Uterus (tissue), 2 donors: ENCODE measurements at regions not wholly inside any gene's neighbourhood (a gene's known extent, or its start where the extent isn't known, plus 50 kb on each side); places are given as distances from the start of the nearest gene placed in this dataset.

Experiments used
- POLR2A ChIP-seq, 2 donors: fragments of 450-650 bp; IDR thresholded peaks; one replicate each; pipeline ENCODE4 v1.6.1; 2016; ENCODE audit warnings: antibody characterized with exemption in 2 of 2, mild to moderate bottlenecking in 1 of 2, moderate library complexity in 1 of 2
- TF ChIP-seq, protein P1 (sequence below), 4 experiments: fragments of 200-600 bp in 2 of 4; fragments of 450-650 bp in 2 of 4; sonication (generic) in 2 of 4; IDR thresholded peaks; one replicate each; pipeline ENCODE4 v1.5.1; 2016 to 2019; ENCODE audit warnings: antibody characterized with exemption in 4 of 4, mild to moderate bottlenecking in 2 of 4, moderate library complexity in 1 of 4

DNA sequence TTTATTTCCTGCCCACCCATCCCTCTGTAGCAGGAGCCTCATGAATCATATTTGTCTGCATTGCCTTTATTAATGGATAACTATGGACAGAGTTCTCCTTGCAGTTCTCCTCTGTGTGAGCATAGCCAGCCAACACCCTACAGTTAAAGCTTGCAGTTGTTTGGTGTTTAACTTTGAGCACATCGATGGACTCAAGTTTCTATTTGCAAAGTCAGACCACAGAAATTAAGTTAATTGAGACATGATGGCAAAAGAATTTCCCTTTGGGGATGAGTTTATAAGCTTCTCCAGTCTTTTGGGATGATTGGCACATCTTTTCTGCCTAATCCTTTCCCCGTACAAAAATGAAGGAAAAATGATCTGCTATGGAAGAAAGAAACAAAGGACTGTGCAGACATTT lies 398.9 kb upstream of the THBS1 start:
- TF ChIP-seq, protein P1, sequence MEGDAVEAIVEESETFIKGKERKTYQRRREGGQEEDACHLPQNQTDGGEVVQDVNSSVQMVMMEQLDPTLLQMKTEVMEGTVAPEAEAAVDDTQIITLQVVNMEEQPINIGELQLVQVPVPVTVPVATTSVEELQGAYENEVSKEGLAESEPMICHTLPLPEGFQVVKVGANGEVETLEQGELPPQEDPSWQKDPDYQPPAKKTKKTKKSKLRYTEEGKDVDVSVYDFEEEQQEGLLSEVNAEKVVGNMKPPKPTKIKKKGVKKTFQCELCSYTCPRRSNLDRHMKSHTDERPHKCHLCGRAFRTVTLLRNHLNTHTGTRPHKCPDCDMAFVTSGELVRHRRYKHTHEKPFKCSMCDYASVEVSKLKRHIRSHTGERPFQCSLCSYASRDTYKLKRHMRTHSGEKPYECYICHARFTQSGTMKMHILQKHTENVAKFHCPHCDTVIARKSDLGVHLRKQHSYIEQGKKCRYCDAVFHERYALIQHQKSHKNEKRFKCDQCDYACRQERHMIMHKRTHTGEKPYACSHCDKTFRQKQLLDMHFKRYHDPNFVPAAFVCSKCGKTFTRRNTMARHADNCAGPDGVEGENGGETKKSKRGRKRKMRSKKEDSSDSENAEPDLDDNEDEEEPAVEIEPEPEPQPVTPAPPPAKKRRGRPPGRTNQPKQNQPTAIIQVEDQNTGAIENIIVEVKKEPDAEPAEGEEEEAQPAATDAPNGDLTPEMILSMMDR (IDR thresholded peaks at IDR 0.05), result no peak
- TF ChIP-seq POLR2A (IDR thresholded peaks at IDR 0.05), result no peak
